Astrocyte (in vitro differentiated cells and primary cell): ENCODE measurements at regions not wholly inside any gene's neighbourhood (a gene's known extent, or its start where the extent isn't known, plus 50 kb on each side); places are given as distances from the start of the nearest gene placed in this dataset.

Experiments used
- DNase-seq: peaks from one replicate; pipeline ENCODE4 v3.0.0-alpha.2; 2010; ENCODE audit warnings: low read depth
- FAIRE-seq: peaks from 2 replicates; lab custom pipeline; 2011; peaks lifted over from hg19 to GRCh38; lab: Jason Lieb, UNC
- H2AFZ ChIP-seq: 2 replicates; pipeline ENCODE4 v1.6.0; 2012; ENCODE audit warnings: low read depth, low read length, inconsistent platforms
- H3K27ac ChIP-seq: 2 replicates; pipeline ENCODE4 v1.5.1; 2011; ENCODE audit warnings: low read depth, low read length, inconsistent platforms
- H3K27me3 ChIP-seq: 2 replicates; pipeline ENCODE4 v1.6.0; 2011; ENCODE audit warnings: low read length, inconsistent platforms; ENCODE audit not compliant: insufficient read depth
- H3K36me3 ChIP-seq: 2 replicates; pipeline ENCODE4 v1.5.1; 2011; ENCODE audit warnings: low read length, inconsistent platforms; ENCODE audit not compliant: insufficient read depth
- H3K4me1 ChIP-seq: 2 replicates; pipeline ENCODE4 v1.5.1; 2011; ENCODE audit warnings: low read length, inconsistent platforms; ENCODE audit not compliant: insufficient read depth
- H3K4me2 ChIP-seq: 2 replicates; pipeline ENCODE4 v1.6.0; 2012; ENCODE audit warnings: low read length, inconsistent platforms
- H3K4me3 ChIP-seq: 2 replicates; pipeline ENCODE4 v1.5.1; 2011; ENCODE audit warnings: low read depth, mild to moderate bottlenecking, low read length, inconsistent platforms; ENCODE audit not compliant: insufficient read depth
- H3K79me2 ChIP-seq: 2 replicates; pipeline ENCODE4 v1.6.0; 2012; ENCODE audit warnings: mild to moderate bottlenecking, low read length, inconsistent platforms; ENCODE audit not compliant: insufficient read depth
- H3K9ac ChIP-seq: 2 replicates; pipeline ENCODE4 v1.6.0; 2012; ENCODE audit warnings: mild to moderate bottlenecking, low read length, inconsistent platforms
- H3K9me3 ChIP-seq: 2 replicates; pipeline ENCODE4 v1.5.1; 2012; ENCODE audit warnings: low read depth, mild to moderate bottlenecking, low read length, inconsistent platforms; ENCODE audit not compliant: insufficient read depth
- H4K20me1 ChIP-seq: 2 replicates; pipeline ENCODE4 v1.6.0; 2012; ENCODE audit warnings: low read length, inconsistent platforms; ENCODE audit not compliant: insufficient read depth
- H3K27ac Mint-ChIP-seq: one replicate; pipeline ENCODE4 v1.8.0; 2021; ENCODE audit warnings: mild to moderate bottlenecking, mixed read lengths; ENCODE audit not compliant: unreplicated experiment
- H3K27me3 Mint-ChIP-seq: one replicate; pipeline ENCODE4 v1.8.0; 2021; ENCODE audit warnings: low read depth, mixed read lengths; ENCODE audit not compliant: unreplicated experiment
- H3K36me3 Mint-ChIP-seq: one replicate; pipeline ENCODE4 v1.8.0; 2021; ENCODE audit warnings: low read depth, mixed read lengths; ENCODE audit not compliant: unreplicated experiment
- H3K4me1 Mint-ChIP-seq: one replicate; pipeline ENCODE4 v1.8.0; 2021; ENCODE audit warnings: low read depth, mixed read lengths; ENCODE audit not compliant: unreplicated experiment
- H3K4me3 Mint-ChIP-seq: one replicate; pipeline ENCODE4 v1.8.0; 2021; ENCODE audit warnings: mild to moderate bottlenecking, moderate library complexity, mixed read lengths; ENCODE audit not compliant: unreplicated experiment
- H3K9me3 Mint-ChIP-seq: one replicate; pipeline ENCODE4 v1.8.0; 2021; ENCODE audit warnings: mild to moderate bottlenecking, mixed read lengths; ENCODE audit not compliant: unreplicated experiment
- CTCF ChIP-seq: IDR thresholded peaks from 2 replicates; pipeline ENCODE4 v1.5.1; 2011; ENCODE audit warnings: low read depth, mild to moderate bottlenecking, inconsistent platforms, low read length, moderate library complexity; ENCODE audit not compliant: insufficient read depth
- EZH2 ChIP-seq: IDR thresholded peaks from 2 replicates; pipeline ENCODE4 v1.6.1; 2012; ENCODE audit warnings: mild to moderate bottlenecking, low read length, inconsistent platforms; ENCODE audit not compliant: insufficient read depth

GRCh38 chr10:53135213-53135896 is 362.8 kb upstream of the MBL2 start:
- Mint-ChIP-seq H3K4me3 (no peak overlapping the region), H3K27me3 (no peaks in the 10 kb centered on the region), H3K36me3 (no peaks in the 10 kb centered on the region), H3K4me1 (peaks cover 2% of the 10 kb centered on the region), H3K27ac (no peak overlapping the region), H3K9me3 (no peaks in the 10 kb centered on the region)
- Histone ChIP-seq H3K9ac (no peak overlapping the region), H3K79me2 (no peaks in the 10 kb centered on the region), H3K27ac (no peak overlapping the region), H3K4me3 (no peak overlapping the region), H3K4me1 (no peaks in the 10 kb centered on the region), H2AFZ (no peak overlapping the region), H3K27me3 (no peaks in the 10 kb centered on the region), H3K4me2 (no peak overlapping the region), H3K9me3 (no peaks in the 10 kb centered on the region), H4K20me1 (no peaks in the 10 kb centered on the region), H3K36me3 (no peaks in the 10 kb centered on the region)
- no peak for DNase-seq
- no peak for TF ChIP-seq EZH2
- no peak for TF ChIP-seq CTCF
- no peak for FAIRE-seq

GRCh38 chr10:53134050-53134449 is 361.5 kb upstream of the MBL2 start:
- no peak for FAIRE-seq

More at GRCh38 chr10:53134050-53134449, 361.5 kb upstream of the MBL2 start:
- Histone ChIP-seq H4K20me1 (no peaks in the 10 kb centered on the region), H3K9ac (no peak overlapping the region), H3K36me3 (no peaks in the 10 kb centered on the region), H3K27me3 (no peaks in the 10 kb centered on the region), H3K4me2 (no peak overlapping the region), H3K4me3 (no peak overlapping the region), H3K27ac (no peak overlapping the region), H3K4me1 (no peaks in the 10 kb centered on the region), H2AFZ (no peak overlapping the region), H3K9me3 (no peaks in the 10 kb centered on the region), H3K79me2 (no peaks in the 10 kb centered on the region)
- no peak for DNase-seq
- TF ChIP-seq CTCF: no peak
- no peak for TF ChIP-seq EZH2
- Mint-ChIP-seq H3K36me3 (no peaks in the 10 kb centered on the region), H3K27me3 (no peaks in the 10 kb centered on the region), H3K4me3 (no peak overlapping the region), H3K4me1 (peaks cover 2% of the 10 kb centered on the region), H3K9me3 (no peaks in the 10 kb centered on the region), H3K27ac (no peak overlapping the region)
